ENCODE measurements at regions not wholly inside any gene's neighbourhood (a gene's known extent, or its start where the extent isn't known, plus 50 kb on each side); places are given as distances from the start of the nearest gene placed in this dataset.

- TF ChIP-seq CTCF (IDR thresholded peaks at IDR 0.05) = no peak
- TF ChIP-seq POLR2A (IDR thresholded peaks at IDR 0.05) = no peak
- no peak for TF ChIP-seq POLR2AphosphoS5 (IDR thresholded peaks at IDR 0.05)
Observed at GRCh38 chr1:218570456-218570855, 225.3 kb downstream of the TGFB2 start.
